GM18507 (cell line): ENCODE measurements at regions not wholly inside any gene's neighbourhood (a gene's known extent, or its start where the extent isn't known, plus 50 kb on each side); places are given as distances from the start of the nearest gene placed in this dataset.
"Not testable (repeated sequence)": the region's sequence is repeated elsewhere in the genome, so short reads cannot be mapped to it uniquely, and the experiment has no call there.

Experiments
- DNase-seq: peaks from one replicate; pipeline ENCODE4 v3.0.0; 2011; ENCODE audit warnings: low read depth; ENCODE audit not compliant: insufficient read length; ENCODE audit errors: extremely low spot score
- FAIRE-seq: peaks from 2 replicates; lab custom pipeline; 2011; peaks lifted over from hg19 to GRCh38; lab: Jason Lieb, UNC

DNA sequence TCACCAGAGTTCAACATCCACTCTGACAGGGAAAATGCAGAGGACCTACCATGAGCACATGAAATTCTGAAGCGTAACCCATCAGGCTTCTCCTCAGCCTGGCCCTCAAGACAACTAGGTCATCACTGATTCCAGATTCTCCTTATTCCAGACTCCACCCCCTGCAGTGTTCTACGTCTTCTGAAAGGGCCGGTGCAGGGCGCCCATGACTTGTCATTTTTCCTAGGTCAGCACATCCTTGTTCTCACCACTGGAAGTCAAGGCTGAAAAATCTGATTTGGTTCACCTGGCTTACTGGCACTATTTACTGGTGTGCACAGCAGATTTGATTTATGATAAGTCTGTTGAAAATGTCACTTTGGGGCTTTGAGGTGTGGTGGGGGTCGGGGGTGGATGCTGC is 140.9 kb upstream of the KLF3 start:
- DNase-seq (no peak), FAIRE-seq (peak; percentile 39)

DNA sequence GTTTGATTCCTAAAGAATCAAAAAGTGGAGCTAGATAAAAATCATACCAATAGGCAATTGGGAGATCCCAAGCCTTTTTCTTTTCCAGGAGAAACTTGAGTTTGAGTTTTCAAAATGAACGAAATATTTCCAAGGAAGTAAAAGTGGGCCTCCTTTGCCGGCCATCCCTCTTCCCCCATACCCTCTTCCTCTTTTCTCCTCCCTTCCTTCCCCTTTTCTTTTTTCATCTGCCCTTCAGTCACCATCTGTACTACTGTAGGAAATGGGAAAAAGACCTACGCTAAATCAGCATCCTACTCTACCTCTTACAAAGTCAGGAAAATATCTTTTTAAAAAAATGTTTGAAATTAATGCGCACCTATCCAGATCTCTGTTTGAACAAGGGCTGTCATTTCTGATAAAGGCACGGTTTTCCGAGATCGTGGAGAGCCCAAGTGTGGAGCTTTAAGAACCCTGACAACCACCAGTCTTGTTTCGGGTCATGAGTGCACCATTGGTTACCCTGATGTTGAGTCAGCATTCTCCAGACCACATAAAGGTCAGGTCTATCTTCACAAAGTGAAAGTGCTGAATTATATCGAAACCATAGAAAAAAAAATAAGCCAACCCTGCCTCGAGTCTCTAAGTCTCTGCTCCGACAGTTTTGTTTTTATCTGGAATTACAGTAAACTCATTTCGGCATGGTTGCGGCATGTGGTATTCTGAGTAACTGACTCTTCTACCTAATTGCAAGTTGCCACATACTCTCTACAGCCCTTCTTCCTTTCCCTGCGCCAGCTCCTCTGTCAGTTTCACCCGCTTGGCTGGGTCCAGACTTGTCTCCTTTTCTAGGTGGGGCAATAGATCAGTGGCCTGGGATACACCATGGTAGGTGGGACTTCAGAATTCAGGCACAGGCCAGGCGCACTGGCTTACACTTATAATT is 140.2 kb upstream of the KLF3 start:
- peak; percentile 71 for DNase-seq
- peak; percentile 96 for FAIRE-seq

DNA sequence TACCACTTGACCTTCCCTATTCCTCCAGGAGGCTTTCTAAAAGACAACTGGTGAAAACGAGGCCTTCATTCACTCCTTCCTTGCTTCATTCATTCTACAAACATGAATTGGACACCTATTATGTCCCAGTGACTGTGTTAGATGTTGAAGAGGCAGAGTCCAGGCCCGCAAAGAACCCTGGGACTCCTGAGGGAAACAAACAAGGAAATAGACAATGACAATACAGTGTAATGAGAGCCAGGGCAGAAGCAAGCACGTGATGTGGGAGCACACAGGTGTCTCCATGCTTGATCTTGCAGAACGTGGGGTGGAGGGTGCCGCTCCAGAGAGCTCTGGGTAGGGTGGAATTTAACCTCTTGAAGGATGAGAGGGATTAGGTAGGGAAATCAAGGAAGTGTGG is 137.6 kb upstream of the KLF3 start:
- no peak for FAIRE-seq
- no peak for DNase-seq

DNA sequence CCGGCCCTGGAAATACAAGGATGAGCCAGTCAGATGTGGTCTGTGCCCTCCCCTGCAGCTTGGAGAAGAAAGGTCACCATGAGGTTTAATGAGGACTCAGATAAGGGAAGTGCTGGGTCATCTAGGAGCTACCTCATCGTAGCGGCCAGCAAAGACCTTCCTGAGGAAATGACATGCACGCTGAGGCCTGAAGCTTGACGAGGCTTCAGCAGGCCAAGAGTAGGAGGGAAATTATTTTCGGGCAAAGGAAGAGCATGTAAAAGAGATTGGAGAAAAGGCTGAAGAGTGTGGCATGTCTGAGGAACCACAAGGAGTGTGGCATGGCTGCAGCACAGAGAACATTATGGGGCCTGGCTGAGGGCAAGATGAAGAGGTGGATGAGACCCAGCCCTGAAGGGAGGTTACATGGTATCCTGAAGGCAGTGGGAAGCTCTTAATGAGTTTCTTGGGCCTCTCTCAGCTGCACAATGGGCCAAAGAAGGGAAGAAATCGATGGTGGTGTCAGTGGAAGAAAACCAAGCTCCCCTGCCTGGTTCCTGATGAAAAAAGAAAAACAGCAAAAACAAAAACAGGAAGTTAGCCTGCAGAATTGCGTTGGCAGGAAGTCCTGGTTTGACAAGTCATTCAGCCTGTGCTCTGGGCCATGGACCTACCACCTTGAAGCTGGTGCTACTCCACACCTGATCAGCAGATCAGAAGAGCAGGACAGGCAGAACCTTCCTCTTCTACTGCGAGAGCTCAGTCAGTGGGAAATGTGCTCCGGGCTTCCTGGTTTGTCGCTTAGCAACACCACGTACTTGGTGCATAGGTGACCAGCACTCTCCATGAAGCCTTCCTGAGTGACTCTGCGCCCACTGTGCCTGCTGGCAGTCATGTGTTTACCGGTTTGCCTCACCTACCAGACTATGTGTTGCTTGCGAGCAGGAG is 134.5 kb upstream of the KLF3 start:
- FAIRE-seq = peak; percentile 95
- DNase-seq = peak; percentile 35

DNA sequence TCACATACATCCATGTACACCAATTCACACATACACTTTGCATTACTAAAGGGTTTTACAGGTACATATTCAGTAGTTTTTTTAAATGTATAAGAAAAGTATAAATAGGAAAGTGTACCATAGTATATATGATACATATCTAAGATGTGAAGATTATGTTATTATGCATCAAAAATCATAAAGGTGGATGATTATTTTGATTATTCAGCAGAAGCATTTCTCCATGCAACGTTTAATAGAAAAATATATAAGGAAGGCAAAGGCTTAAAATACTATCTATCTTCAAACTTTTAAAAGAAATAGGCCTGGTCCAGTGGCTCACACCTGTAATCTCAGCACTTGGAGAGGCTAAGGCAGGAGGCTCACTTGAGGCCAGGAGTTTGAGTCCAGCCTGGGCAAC is 133.5 kb upstream of the KLF3 start:
- no peak for DNase-seq
- no peak for FAIRE-seq

DNA sequence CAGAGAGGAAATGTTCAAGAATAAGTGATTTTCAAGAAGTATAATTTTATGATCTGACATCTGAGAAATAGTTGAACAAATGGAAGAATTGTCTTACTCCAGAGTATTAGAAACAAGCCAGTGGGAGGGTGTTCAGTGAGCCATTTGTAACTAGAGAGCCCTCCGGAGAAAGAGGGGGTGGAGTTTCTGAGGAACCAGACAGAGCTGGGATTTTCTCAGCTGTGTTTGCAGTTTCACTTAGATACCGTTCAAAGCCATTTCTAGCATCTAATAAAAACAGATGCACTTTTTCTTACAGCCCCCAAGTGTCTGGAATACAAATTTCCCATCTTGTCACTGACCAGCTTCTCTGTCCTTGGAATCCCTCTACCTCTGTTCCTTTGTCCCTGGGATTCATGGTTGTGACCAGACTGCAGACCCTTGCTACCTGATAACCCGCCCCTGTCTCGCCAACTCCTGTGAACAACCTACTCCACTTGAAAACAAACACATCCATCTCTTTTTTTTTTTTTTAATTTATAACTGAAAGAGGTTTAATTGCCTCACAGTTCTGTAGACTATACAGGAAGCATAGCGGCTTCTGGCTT is 132.8 kb upstream of the KLF3 start:
- FAIRE-seq (peak; percentile 48), DNase-seq (no peak)

DNA sequence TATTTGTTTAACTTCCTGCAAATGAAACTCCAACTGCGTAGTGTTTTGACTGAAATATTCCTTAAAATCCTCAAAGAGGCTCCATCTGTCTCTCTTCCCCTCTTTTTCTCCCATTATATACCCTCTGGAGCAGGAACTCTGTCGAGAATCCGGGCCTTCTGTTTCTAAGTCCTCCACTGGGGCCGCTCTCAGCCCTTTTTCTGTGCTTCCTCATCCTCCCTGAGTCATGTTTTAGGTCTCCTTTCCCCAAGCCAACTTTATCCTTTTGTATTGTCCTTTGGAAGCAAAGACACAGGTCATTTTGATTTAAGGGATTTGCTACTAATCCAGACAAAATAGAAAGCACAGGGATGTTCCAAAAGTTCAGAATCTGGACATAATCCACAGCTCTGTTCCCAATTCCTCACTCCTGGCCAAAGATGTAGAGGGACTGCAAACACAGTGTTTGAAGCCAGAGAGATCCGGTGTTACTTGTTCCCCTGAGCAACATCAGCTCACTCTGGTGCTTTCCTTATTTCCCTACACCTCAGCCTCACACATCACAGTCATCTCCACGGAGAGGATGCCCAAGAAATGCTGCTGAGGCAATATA is 131.0 kb upstream of the KLF3 start:
- FAIRE-seq = no peak
- DNase-seq = no peak

DNA sequence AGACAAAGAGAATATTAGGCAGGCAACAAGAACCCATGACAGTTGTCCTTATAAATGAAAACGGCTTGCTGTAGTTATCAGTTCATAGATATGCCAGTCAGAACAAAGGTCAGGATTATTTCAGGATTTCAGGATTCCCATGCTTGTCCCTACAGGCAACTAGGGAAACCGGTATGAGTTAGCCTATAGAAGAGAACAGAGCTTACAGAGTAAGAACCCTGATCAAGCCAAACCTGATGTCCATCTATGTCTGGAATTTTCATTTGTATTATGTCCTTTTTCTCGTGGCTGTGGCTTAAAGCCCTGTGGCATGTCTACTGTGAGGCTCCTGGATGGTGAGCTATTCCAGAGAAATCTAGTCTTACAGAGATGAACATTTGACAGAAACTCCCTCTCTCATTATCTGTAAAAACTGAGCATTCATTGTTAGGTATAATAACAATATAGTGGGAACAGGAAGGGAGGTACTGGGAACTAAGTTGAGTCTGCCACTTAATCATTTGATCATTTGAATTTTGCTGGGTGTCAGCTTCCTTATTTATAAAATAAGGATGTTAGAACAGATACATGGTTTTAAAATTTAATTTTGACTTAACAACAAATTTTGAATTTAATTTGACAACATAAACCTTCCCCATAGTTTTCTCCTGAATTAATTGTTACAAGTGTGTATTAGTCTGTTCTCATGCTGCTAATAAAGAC is 129.5 kb upstream of the KLF3 start:
- DNase-seq = no peak
- FAIRE-seq = no peak

DNA sequence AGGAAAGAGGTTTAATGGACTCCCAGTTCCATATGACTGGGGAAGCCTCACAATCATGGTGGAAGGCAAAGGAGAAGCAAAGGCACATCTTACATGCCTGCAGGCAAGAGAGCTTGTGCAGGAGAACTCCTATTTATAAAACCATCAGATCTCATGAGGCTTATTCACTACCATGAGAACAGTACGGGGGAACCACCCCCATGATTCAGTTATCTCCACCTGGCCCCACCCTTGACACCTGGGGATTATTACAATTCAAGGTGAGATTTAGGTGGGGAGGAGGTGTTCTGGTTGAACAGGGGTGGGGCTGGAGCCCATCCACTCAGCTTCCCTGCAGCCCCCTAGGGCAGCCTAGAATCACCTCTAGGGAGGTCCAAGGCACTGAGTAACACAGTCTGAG is 128.9 kb upstream of the KLF3 start:
- not testable (repeated sequence) for DNase-seq, FAIRE-seq

DNA sequence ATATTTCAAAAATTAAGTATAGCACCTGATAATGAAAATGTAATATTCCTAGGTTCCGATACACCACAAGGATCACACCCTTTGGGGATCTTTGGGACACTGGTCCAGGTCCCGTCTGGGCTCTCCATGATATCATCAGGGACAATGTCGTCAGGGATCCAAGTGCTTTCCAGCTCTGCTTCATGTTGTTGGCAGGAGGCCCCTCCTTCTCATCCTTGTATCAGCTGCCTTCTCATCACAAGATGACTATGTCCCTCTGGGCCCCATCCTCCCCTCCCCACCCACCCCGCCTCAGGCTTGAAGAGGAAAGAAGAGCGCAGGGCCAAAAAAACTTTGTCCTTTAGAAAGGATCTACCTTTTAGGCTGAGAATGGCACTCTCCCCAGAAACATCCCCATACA is 128.3 kb upstream of the KLF3 start:
- DNase-seq = no peak
- no peak for FAIRE-seq

DNA sequence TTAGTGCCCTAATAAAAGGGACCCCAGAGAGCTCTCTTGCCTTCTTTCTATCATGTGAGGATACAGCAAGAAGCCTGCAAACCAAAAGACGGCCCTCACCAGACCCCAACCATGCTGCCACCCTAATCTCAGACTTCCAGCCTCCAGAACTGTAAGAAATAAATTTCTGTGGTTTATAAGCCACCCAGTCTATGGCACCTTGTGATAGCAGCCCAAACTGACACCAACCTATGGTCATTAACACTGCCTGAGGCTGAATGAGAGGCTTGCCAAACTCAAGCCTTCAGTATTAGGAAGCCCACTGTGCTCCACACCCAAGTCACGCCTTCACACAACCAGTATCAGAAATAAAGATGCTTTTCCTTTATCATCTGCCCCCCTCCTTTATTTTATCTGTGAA is 127.3 kb upstream of the KLF3 start:
- DNase-seq (no peak), FAIRE-seq (no peak)

DNA sequence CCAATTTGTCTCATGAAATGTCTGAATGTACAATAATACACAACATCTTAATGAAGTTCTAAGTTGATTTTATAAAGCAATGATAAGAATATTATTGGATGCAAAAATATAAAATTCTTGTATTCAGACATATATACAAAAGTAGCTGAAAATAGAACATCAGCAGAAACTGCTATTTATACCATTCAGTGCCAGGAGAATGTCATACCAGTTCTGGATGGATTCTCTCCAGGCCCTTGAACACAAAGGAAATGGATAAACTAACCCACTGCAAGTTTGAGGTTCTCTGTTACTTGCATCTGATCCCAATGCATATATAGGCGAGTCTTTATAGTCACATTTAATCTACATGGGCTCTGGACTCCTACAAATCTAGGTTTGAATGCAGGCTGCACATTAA is 126.3 kb upstream of the KLF3 start:
- DNase-seq (no peak), FAIRE-seq (no peak)

DNA sequence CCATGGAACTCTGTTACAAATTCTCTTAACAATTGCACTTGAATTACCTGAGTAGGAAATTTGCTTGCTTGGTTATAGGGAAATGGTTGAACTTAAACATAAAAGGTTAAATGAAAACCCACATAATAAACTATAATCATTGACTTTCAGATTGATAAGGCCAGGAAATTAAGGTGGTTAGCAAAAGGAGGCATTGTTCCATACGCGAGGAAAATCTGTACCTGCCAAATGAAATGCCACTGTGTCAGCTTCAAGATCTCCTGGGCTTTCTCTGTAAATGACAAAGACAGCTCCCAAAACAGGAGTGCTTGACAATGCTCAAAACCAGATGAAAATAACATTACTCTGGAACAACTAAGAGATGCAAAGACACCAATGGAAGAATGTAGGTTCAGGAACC is 125.5 kb upstream of the KLF3 start:
- no peak for DNase-seq
- FAIRE-seq = no peak

DNA sequence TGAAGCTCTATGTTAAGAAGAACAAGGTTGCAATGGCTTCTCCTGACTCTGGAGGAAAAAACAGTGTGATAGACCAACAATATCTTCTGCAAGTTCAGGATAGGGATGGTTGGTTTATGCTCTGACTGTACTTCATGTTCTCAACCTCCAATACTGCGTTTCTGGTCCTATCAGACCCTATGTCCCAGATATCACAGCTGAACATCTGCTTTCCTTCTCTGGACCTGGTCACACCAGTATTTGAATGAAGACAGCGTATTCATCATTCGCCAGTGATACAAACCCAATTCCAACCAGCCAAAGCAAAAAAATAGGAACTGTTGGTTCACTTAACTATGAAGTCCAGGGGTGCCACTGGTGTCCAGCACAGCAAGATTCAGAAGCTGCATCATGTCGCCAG is 124.5 kb upstream of the KLF3 start:
- no peak for FAIRE-seq
- no peak for DNase-seq

DNA sequence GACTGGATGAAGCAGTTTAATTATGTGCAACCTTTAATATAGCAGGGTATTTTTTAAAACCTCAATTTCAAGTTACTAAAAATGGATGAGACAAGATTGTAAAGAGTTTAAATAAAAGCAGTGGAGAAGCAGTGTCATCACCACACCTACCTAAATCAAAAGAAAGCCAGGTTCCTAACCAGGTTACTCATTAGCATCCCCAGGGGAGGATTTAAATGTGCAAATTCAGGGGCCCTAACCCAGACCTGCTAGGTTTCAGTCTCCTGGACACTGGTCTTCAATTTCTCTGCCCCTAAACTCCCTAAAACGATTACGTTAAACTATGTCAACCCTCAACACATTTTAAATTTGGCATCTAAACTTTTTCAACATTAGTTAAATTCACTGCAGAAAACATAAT is 116.9 kb upstream of the KLF3 start:
- FAIRE-seq (no peak), DNase-seq (no peak)

DNA sequence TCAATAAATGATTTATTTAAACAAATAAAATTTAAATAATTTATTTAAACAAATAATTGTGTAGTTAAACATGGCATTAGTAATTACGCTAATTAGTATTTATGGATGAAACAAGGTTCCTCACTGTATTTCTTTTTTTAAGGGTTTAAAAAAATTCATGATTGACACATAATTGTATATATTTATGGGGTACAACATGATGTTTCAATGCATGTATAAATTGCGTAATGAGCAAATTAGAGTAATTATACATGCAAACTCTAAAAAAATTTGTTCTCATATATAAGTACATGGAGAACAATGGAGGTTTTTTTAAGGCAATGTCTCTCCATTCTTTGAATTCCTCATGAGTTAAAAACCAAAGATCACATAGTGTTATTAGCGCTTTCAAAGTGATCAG is 115.7 kb upstream of the KLF3 start:
- DNase-seq (no peak), FAIRE-seq (no peak)

DNA sequence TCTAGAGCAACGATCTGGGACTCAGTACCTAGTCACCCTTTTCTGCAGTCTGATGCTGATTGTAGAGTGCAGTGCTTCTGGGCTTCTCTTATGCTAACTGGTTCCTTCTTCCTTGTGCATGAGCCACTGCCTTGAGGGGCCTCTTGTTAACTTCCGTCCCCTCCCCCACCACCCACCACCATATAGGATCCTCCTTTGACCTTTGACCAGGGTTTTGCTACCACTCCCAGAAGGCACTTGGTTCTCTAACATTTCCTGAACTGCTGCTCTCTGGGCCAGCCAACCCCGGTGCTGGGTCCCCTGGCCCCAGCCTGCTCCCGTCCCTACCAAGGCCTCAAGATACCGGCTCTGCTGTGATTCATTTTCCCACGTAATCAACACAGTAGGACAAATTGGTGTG is 104.6 kb upstream of the KLF3 start:
- FAIRE-seq (no peak), DNase-seq (no peak)

DNA sequence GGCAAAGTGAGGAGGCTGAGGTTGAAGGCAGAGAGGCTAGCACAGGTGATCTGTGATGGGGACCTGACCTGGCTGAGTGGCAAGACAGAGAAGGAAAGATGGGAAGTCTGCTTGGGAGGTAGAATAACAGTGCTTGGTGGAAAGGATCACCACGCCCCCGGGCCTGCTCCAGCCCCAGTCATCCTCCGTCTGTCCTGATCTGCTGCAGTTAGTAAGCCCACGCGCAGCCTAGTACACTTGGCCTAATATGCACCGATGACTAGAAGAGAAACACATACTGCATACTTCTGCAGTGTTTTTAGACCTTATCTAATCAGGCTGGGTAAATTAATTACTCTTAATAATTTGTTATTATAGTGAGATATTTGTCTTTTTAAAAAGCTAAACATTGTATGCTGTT is 103.7 kb upstream of the KLF3 start:
- FAIRE-seq (no peak), DNase-seq (no peak)
